GM12878 (cell line): ENCODE measurements at regions not wholly inside any gene's neighbourhood (a gene's known extent, or its start where the extent isn't known, plus 50 kb on each side); places are given as distances from the start of the nearest gene placed in this dataset.

Experiments used
- BHLHE40 ChIP-seq, 2 experiments: fragments of 450-650 bp in 1 of 2; IDR thresholded peaks; 2 replicates each; pipeline ENCODE4 v1.6.1; 2011 to 2017; ENCODE audit warnings: low read depth in 2 of 2, borderline replicate concordance in 1 of 2, improper control_type of control experiment in 1 of 2, low read length in 1 of 2, mild to moderate bottlenecking in 1 of 2
- CBFB ChIP-seq: IDR thresholded peaks from 2 replicates; pipeline ENCODE4 v1.6.1; 2016; ENCODE audit warnings: antibody characterized with exemption, low read depth
- CBX5 ChIP-seq: sonication (generic); IDR thresholded peaks from 2 replicates; pipeline ENCODE4 v1.6.1; 2016; ENCODE audit warnings: low read depth, moderate library complexity, mild to moderate bottlenecking, inconsistent platforms
- CREM ChIP-seq: IDR thresholded peaks from 2 replicates; pipeline ENCODE4 v1.6.1; 2014; ENCODE audit warnings: antibody characterized with exemption, low read depth
- ETV6 ChIP-seq, 2 experiments: fragments of 450-650 bp in 1 of 2; IDR thresholded peaks in 1 of 2; conservative IDR thresholded peaks in 1 of 2; 2 replicates each; pipeline ENCODE4 v1.6.1; 2014; ENCODE audit warnings: antibody characterized with exemption in 1 of 2, borderline replicate concordance in 1 of 2, low read depth in 1 of 2, mild to moderate bottlenecking in 1 of 2, moderate library complexity in 1 of 2
- IKZF1 ChIP-seq: fragments of 450-650 bp; conservative IDR thresholded peaks from 2 replicates; pipeline ENCODE4 v1.6.1; 2017; ENCODE audit warnings: antibody characterized with exemption, mild to moderate bottlenecking
- KAT2A ChIP-seq: conservative IDR thresholded peaks from 2 replicates; pipeline ENCODE4 v1.6.1; 2011; ENCODE audit warnings: low read depth, low read length; ENCODE audit not compliant: control insufficient read depth
- MXI1 ChIP-seq: fragments of 150-350 bp; IDR thresholded peaks from 2 replicates; pipeline ENCODE4 v1.6.1; 2011; ENCODE audit warnings: low read depth, mild to moderate bottlenecking, inconsistent platforms, low read length, improper control_type of control experiment
- NBN ChIP-seq: fragments of 450-650 bp; IDR thresholded peaks from 2 replicates; pipeline ENCODE4 v1.6.1; 2016
- NR2C1 ChIP-seq: fragments of 450-650 bp; IDR thresholded peaks from 2 replicates; pipeline ENCODE4 v1.6.1; 2017; ENCODE audit warnings: antibody characterized with exemption, mild to moderate bottlenecking, moderate library complexity
- NR2C2 ChIP-seq: IDR thresholded peaks from 2 replicates; pipeline ENCODE4 v1.6.1; 2011; ENCODE audit warnings: borderline replicate concordance, low read depth; ENCODE audit not compliant: control insufficient read depth, insufficient read length
- PML ChIP-seq: IDR thresholded peaks from 2 replicates; pipeline ENCODE4 v1.6.1; 2012; ENCODE audit warnings: low read length, inconsistent platforms
- RCOR1 ChIP-seq: conservative IDR thresholded peaks from 2 replicates; pipeline ENCODE4 v1.6.1; 2012; ENCODE audit warnings: low read depth, low read length, improper control_type of control experiment
- RELA ChIP-seq: fragments of 450-650 bp; IDR thresholded peaks from 2 replicates; pipeline ENCODE4 v1.8.0; 2014; ENCODE audit warnings: borderline replicate concordance; ENCODE audit not compliant: partially characterized antibody
- RFX5 ChIP-seq: IDR thresholded peaks from 2 replicates; pipeline ENCODE4 v1.6.1; 2011; ENCODE audit warnings: low read depth, low read length, improper control_type of control experiment
- SMARCA5 ChIP-seq: fragments of 450-650 bp; IDR thresholded peaks from 2 replicates; pipeline ENCODE4 v1.6.1; 2017; ENCODE audit warnings: mild to moderate bottlenecking
- SREBF2 ChIP-seq: IDR thresholded peaks from 2 replicates; pipeline ENCODE4 v1.6.1; 2012; ENCODE audit warnings: mild to moderate bottlenecking, low read length
- YY1 ChIP-seq: IDR thresholded peaks from 2 replicates; pipeline ENCODE4 v1.6.1; 2011; ENCODE audit warnings: low read depth, mild to moderate bottlenecking, low read length
- ZZZ3 ChIP-seq: IDR thresholded peaks from 2 replicates; pipeline ENCODE4 v1.6.1; 2011; ENCODE audit warnings: low read depth; ENCODE audit not compliant: control insufficient read depth, insufficient read length
- TF ChIP-seq, protein P1 (sequence below): fragments of 450-650 bp; formaldehyde crosslinking; IDR thresholded peaks from 2 replicates; pipeline ENCODE4 v1.4.0; 2022; ENCODE audit warnings: mild to moderate bottlenecking, moderate library complexity
- TF ChIP-seq, protein P2 (sequence below): IDR thresholded peaks from 2 replicates; pipeline ENCODE4 v1.6.1; 2012; ENCODE audit warnings: improper control_type of control experiment, low read depth, low read length; ENCODE audit not compliant: insufficient replicate concordance
- TF ChIP-seq, protein P3 (sequence below): fragments of 150-350 bp; IDR thresholded peaks from 2 replicates; pipeline ENCODE4 v1.6.1; 2014; ENCODE audit warnings: mild to moderate bottlenecking, low read depth, low read length

DNA sequence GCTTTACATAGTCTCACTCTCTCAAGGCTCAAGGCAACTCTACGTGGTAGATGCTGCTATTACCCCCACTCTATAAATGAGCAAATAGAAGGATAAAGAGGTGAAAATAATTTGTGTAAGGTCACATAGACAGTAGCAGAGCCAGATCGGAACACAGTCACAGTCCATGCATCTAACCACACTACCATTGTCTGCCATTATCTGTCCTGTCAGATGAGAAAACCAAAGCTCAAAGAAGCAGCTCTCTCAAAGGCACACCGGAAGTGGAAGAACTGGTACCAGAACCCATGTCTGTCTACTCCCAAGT is 134.4 kb upstream of the NUDT4 start (continued):
- no peak for TF ChIP-seq PML
- TF ChIP-seq NR2C2: no peak
- TF ChIP-seq, protein P1, sequence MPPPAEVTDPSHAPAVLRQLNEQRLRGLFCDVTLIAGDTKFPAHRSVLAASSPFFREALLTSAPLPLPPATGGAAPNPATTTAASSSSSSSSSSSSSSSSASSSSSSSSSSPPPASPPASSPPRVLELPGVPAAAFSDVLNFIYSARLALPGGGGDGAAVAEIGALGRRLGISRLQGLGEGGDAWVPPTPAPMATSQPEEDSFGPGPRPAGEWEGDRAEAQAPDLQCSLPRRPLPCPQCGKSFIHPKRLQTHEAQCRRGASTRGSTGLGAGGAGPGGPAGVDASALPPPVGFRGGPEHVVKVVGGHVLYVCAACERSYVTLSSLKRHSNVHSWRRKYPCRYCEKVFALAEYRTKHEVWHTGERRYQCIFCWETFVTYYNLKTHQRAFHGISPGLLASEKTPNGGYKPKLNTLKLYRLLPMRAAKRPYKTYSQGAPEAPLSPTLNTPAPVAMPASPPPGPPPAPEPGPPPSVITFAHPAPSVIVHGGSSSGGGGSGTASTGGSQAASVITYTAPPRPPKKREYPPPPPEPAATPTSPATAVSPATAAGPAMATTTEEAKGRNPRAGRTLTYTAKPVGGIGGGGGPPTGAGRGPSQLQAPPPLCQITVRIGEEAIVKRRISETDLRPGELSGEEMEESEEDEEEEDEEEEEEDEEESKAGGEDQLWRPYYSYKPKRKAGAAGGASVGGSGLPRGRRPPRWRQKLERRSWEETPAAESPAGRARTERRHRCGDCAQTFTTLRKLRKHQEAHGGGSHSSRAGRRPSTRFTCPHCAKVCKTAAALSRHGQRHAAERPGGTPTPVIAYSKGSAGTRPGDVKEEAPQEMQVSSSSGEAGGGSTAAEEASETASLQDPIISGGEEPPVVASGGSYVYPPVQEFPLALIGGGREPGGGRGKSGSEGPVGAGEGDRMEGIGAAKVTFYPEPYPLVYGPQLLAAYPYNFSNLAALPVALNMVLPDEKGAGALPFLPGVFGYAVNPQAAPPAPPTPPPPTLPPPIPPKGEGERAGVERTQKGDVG (CRISPR knock-in tag): no peak
- TF ChIP-seq KAT2A: no peak
- TF ChIP-seq BHLHE40 (IDR thresholded peaks at IDR 0.05; ENCODE audit: borderline replicate concordance in 1 of 2, low read depth in 2 of 2, low read length in 1 of 2): no peak
- TF ChIP-seq SREBF2: no peak
- TF ChIP-seq RFX5: no peak
- TF ChIP-seq, protein P2, sequence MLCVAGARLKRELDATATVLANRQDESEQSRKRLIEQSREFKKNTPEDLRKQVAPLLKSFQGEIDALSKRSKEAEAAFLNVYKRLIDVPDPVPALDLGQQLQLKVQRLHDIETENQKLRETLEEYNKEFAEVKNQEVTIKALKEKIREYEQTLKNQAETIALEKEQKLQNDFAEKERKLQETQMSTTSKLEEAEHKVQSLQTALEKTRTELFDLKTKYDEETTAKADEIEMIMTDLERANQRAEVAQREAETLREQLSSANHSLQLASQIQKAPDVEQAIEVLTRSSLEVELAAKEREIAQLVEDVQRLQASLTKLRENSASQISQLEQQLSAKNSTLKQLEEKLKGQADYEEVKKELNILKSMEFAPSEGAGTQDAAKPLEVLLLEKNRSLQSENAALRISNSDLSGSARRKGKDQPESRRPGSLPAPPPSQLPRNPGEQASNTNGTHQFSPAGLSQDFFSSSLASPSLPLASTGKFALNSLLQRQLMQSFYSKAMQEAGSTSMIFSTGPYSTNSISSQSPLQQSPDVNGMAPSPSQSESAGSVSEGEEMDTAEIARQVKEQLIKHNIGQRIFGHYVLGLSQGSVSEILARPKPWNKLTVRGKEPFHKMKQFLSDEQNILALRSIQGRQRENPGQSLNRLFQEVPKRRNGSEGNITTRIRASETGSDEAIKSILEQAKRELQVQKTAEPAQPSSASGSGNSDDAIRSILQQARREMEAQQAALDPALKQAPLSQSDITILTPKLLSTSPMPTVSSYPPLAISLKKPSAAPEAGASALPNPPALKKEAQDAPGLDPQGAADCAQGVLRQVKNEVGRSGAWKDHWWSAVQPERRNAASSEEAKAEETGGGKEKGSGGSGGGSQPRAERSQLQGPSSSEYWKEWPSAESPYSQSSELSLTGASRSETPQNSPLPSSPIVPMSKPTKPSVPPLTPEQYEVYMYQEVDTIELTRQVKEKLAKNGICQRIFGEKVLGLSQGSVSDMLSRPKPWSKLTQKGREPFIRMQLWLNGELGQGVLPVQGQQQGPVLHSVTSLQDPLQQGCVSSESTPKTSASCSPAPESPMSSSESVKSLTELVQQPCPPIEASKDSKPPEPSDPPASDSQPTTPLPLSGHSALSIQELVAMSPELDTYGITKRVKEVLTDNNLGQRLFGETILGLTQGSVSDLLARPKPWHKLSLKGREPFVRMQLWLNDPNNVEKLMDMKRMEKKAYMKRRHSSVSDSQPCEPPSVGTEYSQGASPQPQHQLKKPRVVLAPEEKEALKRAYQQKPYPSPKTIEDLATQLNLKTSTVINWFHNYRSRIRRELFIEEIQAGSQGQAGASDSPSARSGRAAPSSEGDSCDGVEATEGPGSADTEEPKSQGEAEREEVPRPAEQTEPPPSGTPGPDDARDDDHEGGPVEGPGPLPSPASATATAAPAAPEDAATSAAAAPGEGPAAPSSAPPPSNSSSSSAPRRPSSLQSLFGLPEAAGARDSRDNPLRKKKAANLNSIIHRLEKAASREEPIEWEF: peak; percentile 50
- no peak for TF ChIP-seq RCOR1
- 0 out of 2 replicates have a peak, but pooled peaks have one; percentile 21 for TF ChIP-seq NBN
- TF ChIP-seq CBFB: no peak
- TF ChIP-seq ETV6 (conservative IDR thresholded peaks at IDR 0.05 in 1 of 2, IDR thresholded peaks at IDR 0.05 in 1 of 2; ENCODE audit: borderline replicate concordance in 1 of 2, low read depth in 1 of 2): no peak
- TF ChIP-seq YY1: peak; percentile 74
- no peak for TF ChIP-seq IKZF1
- no peak for TF ChIP-seq NR2C1
- no peak for TF ChIP-seq RELA
- TF ChIP-seq SMARCA5: no peak
- no peak for TF ChIP-seq CBX5
- no peak for TF ChIP-seq ZZZ3
- TF ChIP-seq, protein P3, sequence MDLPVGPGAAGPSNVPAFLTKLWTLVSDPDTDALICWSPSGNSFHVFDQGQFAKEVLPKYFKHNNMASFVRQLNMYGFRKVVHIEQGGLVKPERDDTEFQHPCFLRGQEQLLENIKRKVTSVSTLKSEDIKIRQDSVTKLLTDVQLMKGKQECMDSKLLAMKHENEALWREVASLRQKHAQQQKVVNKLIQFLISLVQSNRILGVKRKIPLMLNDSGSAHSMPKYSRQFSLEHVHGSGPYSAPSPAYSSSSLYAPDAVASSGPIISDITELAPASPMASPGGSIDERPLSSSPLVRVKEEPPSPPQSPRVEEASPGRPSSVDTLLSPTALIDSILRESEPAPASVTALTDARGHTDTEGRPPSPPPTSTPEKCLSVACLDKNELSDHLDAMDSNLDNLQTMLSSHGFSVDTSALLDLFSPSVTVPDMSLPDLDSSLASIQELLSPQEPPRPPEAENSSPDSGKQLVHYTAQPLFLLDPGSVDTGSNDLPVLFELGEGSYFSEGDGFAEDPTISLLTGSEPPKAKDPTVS: no peak
- TF ChIP-seq MXI1: no peak
- TF ChIP-seq CREM: no peak
